ENCODE measurements at regions not wholly inside any gene's neighbourhood (a gene's known extent, or its start where the extent isn't known, plus 50 kb on each side); places are given as distances from the start of the nearest gene placed in this dataset.
"Not testable (repeated sequence)": the region's sequence is repeated elsewhere in the genome, so short reads cannot be mapped to it uniquely, and the experiment has no call there.

GRCh38 chrX:96556886-96557285 is 127.8 kb upstream of the DIAPH2 start:
- ATAC-seq (no peak), DNase-seq (no peak)
- no peak for TF ChIP-seq POLR2A (IDR thresholded peaks at IDR 0.05)
- TF ChIP-seq CTCF (IDR thresholded peaks at IDR 0.05), result no peak
- peaks cover 0 to 4% (median 0%) of the 10 kb centered on the region in 12 donors for H3K4me1 ChIP-seq
- H3K27ac ChIP-seq, result peak overlapping the region in 4 of 12 donors; percentile 4 to 60 (median 40)
- no peaks in the 10 kb centered on the region for H3K9me3 ChIP-seq
- peak overlapping the region in 2 of 12 donors; percentile 14 to 18 for H3K4me3 ChIP-seq
- WGBS, 4 donors, result 40 to 56% (median 47%) methylated on average over 2 of the region's 2 CpGs
- H3K27me3 ChIP-seq, result peaks cover 0 to 5% (median 0%) of the 10 kb centered on the region in 9 donors
- intact Hi-C loops (cut with DNase I), result loop anchor here in 1 of 10 donors (10.0 kb wide), 1 partner anchor 128 kb away; the partner anchor contains the start of gene DIAPH2
- no peaks in the 10 kb centered on the region for H3K36me3 ChIP-seq

- H3K36me3 ChIP-seq; intact Hi-C loops (cut with DNase I); H3K4me3 ChIP-seq; H3K4me1 ChIP-seq; H3K27ac ChIP-seq; ATAC-seq; H3K27me3 ChIP-seq; H3K9me3 ChIP-seq; DNase-seq: not testable (repeated sequence)
- 55 to 60% (median 58%) methylated on average over 5 of the region's 5 CpGs for WGBS, 4 donors
Observed at GRCh38 chrX:96561129-96561528, 123.5 kb upstream of the DIAPH2 start.

GRCh38 chrX:96563646-96564045 is 121.0 kb upstream of the DIAPH2 start:
- H3K27me3 ChIP-seq, result no peaks in the 10 kb centered on the region
- no peaks in the 10 kb centered on the region for H3K9me3 ChIP-seq
- DNase-seq (no peak), ATAC-seq (no peak)
- H3K4me1 ChIP-seq, result no peaks in the 10 kb centered on the region
- 64 to 80% (median 73%) methylated on average over 1 of the region's 1 CpG for WGBS, 4 donors
- intact Hi-C loops (cut with DNase I), result no loop called here
- no peak overlapping the region for H3K27ac ChIP-seq
- TF ChIP-seq CTCF (IDR thresholded peaks at IDR 0.05), result no peak
- no peak for TF ChIP-seq POLR2A (IDR thresholded peaks at IDR 0.05)
- no peak overlapping the region for H3K4me3 ChIP-seq
- H3K36me3 ChIP-seq, result no peaks in the 10 kb centered on the region

GRCh38 chrX:96564595-96564994 is 120.0 kb upstream of the DIAPH2 start:
- ATAC-seq, result no peak
- Histone ChIP-seq H3K27ac (no peak overlapping the region), H3K27me3 (no peaks in the 10 kb centered on the region), H3K36me3 (no peaks in the 10 kb centered on the region), H3K4me1 (no peaks in the 10 kb centered on the region), H3K9me3 (no peaks in the 10 kb centered on the region), H3K4me3 (no peak overlapping the region)
- no peak for DNase-seq
- 41 to 72% (median 63%) methylated on average over 1 of the region's 1 CpG for WGBS, 4 donors
- TF ChIP-seq POLR2A (IDR thresholded peaks at IDR 0.05), result no peak
- no peak for TF ChIP-seq CTCF (IDR thresholded peaks at IDR 0.05)
- intact Hi-C loops (cut with DNase I), result no loop called here

- ATAC-seq (no peak), DNase-seq (no peak)
- Histone ChIP-seq H3K4me1 (no peaks in the 10 kb centered on the region), H3K9me3 (no peaks in the 10 kb centered on the region), H3K27ac (no peak overlapping the region), H3K36me3 (no peaks in the 10 kb centered on the region), H3K4me3 (no peak overlapping the region), H3K27me3 (no peaks in the 10 kb centered on the region)
- intact Hi-C loops (cut with DNase I), result no loop called here
- no peak for TF ChIP-seq CTCF (IDR thresholded peaks at IDR 0.05)
- TF ChIP-seq POLR2A (IDR thresholded peaks at IDR 0.05), result no peak
- 85 to 96% (median 90%) methylated on average over 3 of the region's 3 CpGs for WGBS, 4 donors
Observed at GRCh38 chrX:96566878-96567277, 117.8 kb upstream of the DIAPH2 start.

Measured in heart left ventricle (tissue), 16 donors.